OCI-LY3 (cell line): ENCODE measurements at regions not wholly inside any gene's neighbourhood (a gene's known extent, or its start where the extent isn't known, plus 50 kb on each side); places are given as distances from the start of the nearest gene placed in this dataset.

Source experiments
- H2AFZ ChIP-seq: fragments of 200-600, 300-600 bp; shearing (Covaris generic); 2 replicates; pipeline ENCODE4 v1.6.0; 2014; ENCODE audit warnings: antibody characterized with exemption, low read depth, low read length
- H3K27ac ChIP-seq: fragments of 200-600, 300-600 bp; sonication (generic); 2 replicates; pipeline ENCODE4 v1.5.1; 2014; ENCODE audit warnings: mild to moderate bottlenecking, low read length, moderate library complexity, mixed read lengths
- H3K27me3 ChIP-seq: fragments of 200-600, 300-600 bp; sonication (generic); 2 replicates; pipeline ENCODE4 v1.6.1; 2014; ENCODE audit warnings: low read depth, low read length, mixed read lengths
- H3K36me3 ChIP-seq: fragments of 200-600, 300-600 bp; sonication (generic); replicated peaks from 2 replicates; pipeline ENCODE3; 2014; ENCODE audit warnings: low read depth, low read length, mixed read lengths
- H3K4me1 ChIP-seq: fragments of 300-600, 200-600 bp; sonication (generic); 2 replicates; pipeline ENCODE4 v1.6.1; 2014; ENCODE audit warnings: low read length, mixed read lengths
- H3K4me2 ChIP-seq: fragments of 200-600, 300-600 bp; sonication (generic); 2 replicates; pipeline ENCODE4 v1.6.1; 2014; ENCODE audit warnings: low read length, mixed read lengths
- H3K4me3 ChIP-seq: fragments of 300-600, 200-600 bp; sonication (generic); 2 replicates; pipeline ENCODE4 v1.5.1; 2014; ENCODE audit warnings: antibody characterized with exemption, mild to moderate bottlenecking, low read length, moderate library complexity
- H3K79me2 ChIP-seq: fragments of 300-600, 200-600 bp; shearing (Covaris generic); 2 replicates; pipeline ENCODE4 v1.6.1; 2014; ENCODE audit warnings: mild to moderate bottlenecking, low read length, mixed read lengths
- H3K9ac ChIP-seq: fragments of 300-600, 200-600 bp; shearing (Covaris generic); 2 replicates; pipeline ENCODE4 v1.6.0; 2014; ENCODE audit warnings: mild to moderate bottlenecking, low read length, moderate library complexity
- H3K9me3 ChIP-seq: fragments of 200-600, 300-600 bp; shearing (Covaris generic); 2 replicates; pipeline ENCODE4 v1.6.1; 2014; ENCODE audit warnings: low read length, mixed read lengths; ENCODE audit not compliant: insufficient read depth
- H4K20me1 ChIP-seq: fragments of 200-600, 300-600 bp; sonication (generic); 2 replicates; pipeline ENCODE4 v1.6.1; 2016; ENCODE audit warnings: low read length, mixed read lengths; ENCODE audit not compliant: insufficient read depth
- CTCF ChIP-seq: fragments of 200-600, 300-600 bp; sonication (generic); IDR thresholded peaks from 2 replicates; pipeline ENCODE4 v1.5.1; 2014; ENCODE audit warnings: antibody characterized with exemption, low read length, low read depth
- EZH2phosphoT487 ChIP-seq: fragments of 200-600 bp; shearing (Covaris generic); IDR thresholded peaks from 2 replicates; pipeline ENCODE4 v1.6.1; 2018; ENCODE audit warnings: antibody characterized with exemption, mixed run types, low read depth

GRCh38 chr6:56760842-56761241 is 118.2 kb upstream of the DST start:
- Histone ChIP-seq H3K9ac (no peak overlapping the region), H3K4me1 (peaks cover 70% of the 10 kb centered on the region), H3K9me3 (no peaks in the 10 kb centered on the region), H3K36me3 (peaks cover 3% of the 10 kb centered on the region), H3K79me2 (no peaks in the 10 kb centered on the region), H4K20me1 (no peaks in the 10 kb centered on the region), H2AFZ (0 out of 2 replicates have a peak overlapping the region, but pooled peaks have one; percentile 18), H3K4me2 (no peak overlapping the region), H3K27ac (no peak overlapping the region), H3K27me3 (no peaks in the 10 kb centered on the region), H3K4me3 (no peak overlapping the region)
- TF ChIP-seq EZH2phosphoT487, result no peak
- no peak for TF ChIP-seq CTCF

- Histone ChIP-seq H3K27me3 (no peaks in the 10 kb centered on the region), H3K4me3 (peak overlapping the region; percentile 45), H3K9me3 (no peaks in the 10 kb centered on the region), H3K4me2 (peak overlapping the region; percentile 81), H3K27ac (no peak overlapping the region), H3K79me2 (no peaks in the 10 kb centered on the region), H3K36me3 (peaks cover 3% of the 10 kb centered on the region), H3K9ac (no peak overlapping the region), H3K4me1 (peaks cover 57% of the 10 kb centered on the region), H4K20me1 (no peaks in the 10 kb centered on the region), H2AFZ (no peak overlapping the region)
- TF ChIP-seq CTCF (no peak), EZH2phosphoT487 (no peak)
Observed at GRCh38 chr6:56759521-56759920, 116.8 kb upstream of the DST start.

GRCh38 chr6:56758553-56758952 is 115.9 kb upstream of the DST start:
- TF ChIP-seq CTCF, result no peak
- no peak for TF ChIP-seq EZH2phosphoT487
- H3K4me3 ChIP-seq, result no peak overlapping the region
- no peaks in the 10 kb centered on the region for H3K9me3 ChIP-seq
- H4K20me1 ChIP-seq, result no peaks in the 10 kb centered on the region
- H3K36me3 ChIP-seq, result peaks cover 3% of the 10 kb centered on the region
- H3K4me1 ChIP-seq, result peaks cover 48% of the 10 kb centered on the region
- no peaks in the 10 kb centered on the region for H3K79me2 ChIP-seq
- H3K27me3 ChIP-seq, result no peaks in the 10 kb centered on the region
- H3K27ac ChIP-seq, result no peak overlapping the region
- H2AFZ ChIP-seq, result no peak overlapping the region
- no peak overlapping the region for H3K9ac ChIP-seq
- H3K4me2 ChIP-seq, result peak overlapping the region; percentile 81

- Histone ChIP-seq H3K9ac (no peak overlapping the region), H3K36me3 (peaks cover 3% of the 10 kb centered on the region), H3K9me3 (no peaks in the 10 kb centered on the region), H3K27me3 (no peaks in the 10 kb centered on the region), H3K4me3 (no peak overlapping the region), H4K20me1 (no peaks in the 10 kb centered on the region), H3K27ac (no peak overlapping the region), H3K4me2 (no peak overlapping the region), H3K79me2 (no peaks in the 10 kb centered on the region), H2AFZ (no peak overlapping the region), H3K4me1 (peaks cover 47% of the 10 kb centered on the region)
- TF ChIP-seq EZH2phosphoT487 (no peak), CTCF (no peak)
Observed at GRCh38 chr6:56758120-56758519, 115.4 kb upstream of the DST start.
